DMS153 (cell line): ENCODE measurements at regions not wholly inside any gene's neighbourhood (a gene's known extent, or its start where the extent isn't known, plus 50 kb on each side); places are given as distances from the start of the nearest gene placed in this dataset.
"Not testable (repeated sequence)": the region's sequence is repeated elsewhere in the genome, so short reads cannot be mapped to it uniquely, and the experiment has no call there.

Source experiments
- DNase-seq: peaks from one replicate; lab custom pipeline; 2025; lab: John Stamatoyannopoulos, UW

DNA sequence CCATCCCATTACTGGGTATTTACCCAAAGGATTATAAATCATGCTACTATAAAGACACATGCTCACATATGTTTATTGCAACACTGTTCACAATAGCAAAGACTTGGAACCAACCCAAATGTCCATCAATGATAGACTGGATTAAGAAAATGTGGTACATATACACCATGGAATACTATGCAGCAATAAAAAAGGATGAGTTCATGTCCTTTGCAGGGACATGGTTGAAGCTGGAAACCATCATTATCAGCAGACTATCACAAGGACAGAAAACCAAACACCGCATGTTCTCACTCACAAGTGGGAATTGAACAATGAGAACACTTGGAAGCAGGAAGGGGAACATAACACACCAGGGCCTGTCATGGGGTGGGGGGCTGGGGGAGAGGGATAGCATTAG, 249.6 kb upstream of the RASGRP1 start:
- not testable (repeated sequence) for DNase-seq

DNA sequence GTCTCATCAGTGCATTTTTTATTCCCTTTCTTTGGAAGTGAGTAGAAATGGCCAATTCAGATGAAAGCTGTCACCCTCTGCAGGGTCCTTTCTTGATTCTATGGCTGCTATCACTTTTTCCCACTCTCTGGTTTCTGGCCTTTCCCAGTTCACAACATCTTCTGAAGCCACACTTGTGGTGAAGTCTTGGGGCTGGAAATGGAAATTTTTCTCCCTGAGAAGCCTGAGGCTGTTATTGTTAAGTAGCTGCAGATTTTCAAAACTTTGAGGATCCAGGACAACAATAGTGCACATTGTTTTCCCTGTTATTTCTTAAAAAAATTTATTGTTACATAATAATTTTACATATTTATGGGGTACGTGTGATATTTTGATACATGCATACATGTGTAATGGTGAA, 250.3 kb upstream of the RASGRP1 start:
- no peak for DNase-seq

DNA sequence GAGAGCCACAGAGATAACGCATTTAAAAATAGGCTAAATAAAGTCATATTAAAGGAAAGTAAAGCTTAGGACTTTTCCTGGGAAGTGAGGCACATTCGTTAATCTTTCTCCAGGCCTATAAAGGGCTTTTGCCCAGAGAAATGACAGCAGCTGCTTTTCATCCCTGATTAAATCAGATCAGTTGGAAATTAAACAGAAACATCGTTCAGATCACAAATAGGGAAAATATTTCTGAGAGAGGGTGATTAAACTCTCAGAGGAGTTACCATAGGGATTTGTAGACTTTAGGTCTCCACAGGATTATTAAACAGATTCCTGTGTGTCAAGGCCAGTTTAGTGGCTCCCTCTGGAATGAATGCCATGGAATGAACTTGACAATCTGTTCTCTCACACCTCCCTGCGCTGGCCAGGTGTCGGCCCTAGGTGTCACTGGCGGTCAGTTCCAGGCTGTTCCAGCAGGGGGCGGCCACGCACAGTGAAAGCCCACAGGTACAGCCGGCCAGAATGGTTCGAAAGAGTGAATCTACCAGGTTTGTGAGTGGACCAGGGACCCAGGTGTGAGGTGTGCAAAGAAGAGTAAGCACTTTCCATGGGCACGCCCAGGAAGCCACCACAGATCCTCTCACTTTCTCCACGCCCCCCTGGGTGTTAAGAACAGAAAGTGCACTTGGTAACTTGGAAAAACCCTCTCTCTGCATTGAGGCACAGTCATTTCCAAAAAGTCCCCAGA, 253.0 kb upstream of the RASGRP1 start:
- DNase-seq = peak; percentile 4

DNA sequence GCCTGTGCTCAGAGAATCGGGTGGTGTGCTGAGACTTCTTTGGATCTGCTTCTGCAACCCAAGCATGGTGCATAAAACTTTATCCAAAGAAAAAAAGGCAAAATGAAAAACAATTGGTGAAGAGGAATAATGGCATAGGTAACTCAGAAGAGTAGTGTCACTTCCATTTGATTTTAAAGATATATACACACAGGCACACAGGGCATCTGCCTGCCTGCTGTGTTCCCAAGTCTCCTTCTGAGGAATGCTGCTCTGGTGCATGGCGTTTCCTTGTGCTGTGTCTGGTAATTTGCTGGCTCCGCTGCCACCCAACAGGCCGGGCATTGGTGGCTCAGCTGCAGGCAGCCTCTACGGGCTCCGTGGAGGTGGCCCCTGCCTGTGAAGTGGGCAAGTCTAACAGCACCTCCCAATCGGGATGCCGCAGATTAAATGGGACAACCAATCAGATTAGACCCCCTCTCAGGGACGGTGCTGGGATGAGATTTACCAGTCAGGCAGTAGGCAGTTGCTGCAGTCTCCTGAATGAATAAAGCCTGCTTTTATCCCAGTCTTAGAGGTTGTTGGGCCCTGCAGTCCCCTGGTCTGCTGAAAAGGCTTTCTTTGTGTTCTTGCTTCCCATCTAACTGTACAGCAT, 253.7 kb upstream of the RASGRP1 start:
- DNase-seq = no peak

DNA sequence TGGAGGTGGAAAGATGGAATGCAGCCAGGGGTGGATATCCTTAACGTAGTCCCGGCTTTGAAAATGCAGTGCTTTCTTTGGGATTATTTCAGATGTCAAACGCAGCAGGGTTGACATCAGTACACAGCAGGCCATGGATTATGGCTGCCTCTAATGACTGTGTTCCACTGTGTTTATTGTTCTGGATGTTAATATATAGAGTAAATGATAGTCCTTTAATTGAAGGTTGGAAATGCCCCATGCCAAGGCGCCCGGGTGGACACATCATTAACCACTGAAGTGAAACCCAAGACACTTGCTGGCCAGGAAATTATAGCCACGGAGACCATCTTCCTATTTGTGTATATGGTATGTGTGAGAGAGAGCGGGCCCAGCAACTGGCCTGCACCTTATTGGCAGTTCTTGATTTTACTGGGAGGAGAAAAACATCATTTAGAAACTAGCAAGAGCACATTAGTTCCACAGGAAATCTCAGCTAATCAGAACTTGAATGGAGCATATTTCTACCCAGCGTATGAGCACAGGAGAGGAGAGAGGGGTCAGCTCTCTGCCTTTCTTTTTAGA, 254.9 kb upstream of the RASGRP1 start:
- DNase-seq = no peak

DNA sequence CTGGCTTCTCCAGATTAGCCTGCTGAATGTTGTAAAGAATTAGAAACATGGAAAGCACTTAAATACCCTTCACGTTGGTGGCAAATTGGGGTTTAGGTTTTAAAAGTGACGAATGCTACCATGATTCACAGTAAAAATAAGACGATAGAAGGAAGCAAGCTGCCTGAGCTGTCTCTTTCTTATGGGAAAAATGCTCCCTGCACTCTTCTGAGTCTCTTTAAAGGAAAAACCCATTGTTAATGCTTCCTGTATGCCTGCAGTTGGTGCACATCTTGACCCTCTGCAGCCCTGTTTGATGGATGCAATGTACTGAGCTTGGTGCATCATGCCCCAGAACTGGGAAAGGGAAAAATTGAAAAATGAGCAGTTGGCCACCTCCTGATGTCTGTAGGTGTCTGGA, 258.6 kb upstream of the RASGRP1 start:
- DNase-seq = no peak

DNA sequence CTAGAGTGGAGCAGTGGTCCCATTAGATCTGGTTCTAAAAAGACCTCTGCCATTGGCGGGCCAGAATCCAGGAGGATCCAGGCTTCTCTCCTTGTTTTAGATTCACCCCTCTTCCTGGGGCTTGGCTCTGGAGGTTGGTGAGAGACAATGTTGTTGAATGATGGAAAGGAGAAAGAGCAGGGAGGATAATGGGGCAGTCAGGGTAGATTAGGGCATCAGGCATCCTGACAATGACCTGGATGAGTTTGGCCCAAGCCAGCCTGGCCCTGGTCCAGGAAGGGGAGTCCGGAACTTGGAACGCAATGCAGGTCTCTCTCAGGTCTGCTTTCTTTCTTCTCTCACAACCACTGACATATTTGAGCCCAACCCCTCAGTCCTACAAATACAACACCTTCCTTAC, 260.1 kb upstream of the RASGRP1 start:
- no peak for DNase-seq

DNA sequence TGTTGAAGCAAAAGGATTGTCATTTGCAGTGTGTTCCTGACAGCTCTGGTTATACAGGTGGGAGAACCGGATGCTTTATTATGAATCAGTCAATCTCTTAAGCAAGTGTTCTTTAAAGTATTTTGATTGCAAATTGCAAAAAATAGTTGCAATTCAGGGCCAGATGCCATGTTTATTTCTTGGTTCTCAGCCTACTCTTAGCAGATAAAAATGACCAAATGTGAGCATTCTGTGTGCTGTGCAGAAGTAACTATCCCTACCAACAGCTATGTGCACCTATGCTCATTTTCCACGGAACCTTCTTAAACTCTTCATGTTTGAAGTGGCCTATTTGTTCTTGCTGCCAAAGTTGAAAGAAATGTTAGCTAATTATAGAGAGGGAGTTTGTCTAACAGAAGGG, 262.3 kb upstream of the RASGRP1 start:
- no peak for DNase-seq

DNA sequence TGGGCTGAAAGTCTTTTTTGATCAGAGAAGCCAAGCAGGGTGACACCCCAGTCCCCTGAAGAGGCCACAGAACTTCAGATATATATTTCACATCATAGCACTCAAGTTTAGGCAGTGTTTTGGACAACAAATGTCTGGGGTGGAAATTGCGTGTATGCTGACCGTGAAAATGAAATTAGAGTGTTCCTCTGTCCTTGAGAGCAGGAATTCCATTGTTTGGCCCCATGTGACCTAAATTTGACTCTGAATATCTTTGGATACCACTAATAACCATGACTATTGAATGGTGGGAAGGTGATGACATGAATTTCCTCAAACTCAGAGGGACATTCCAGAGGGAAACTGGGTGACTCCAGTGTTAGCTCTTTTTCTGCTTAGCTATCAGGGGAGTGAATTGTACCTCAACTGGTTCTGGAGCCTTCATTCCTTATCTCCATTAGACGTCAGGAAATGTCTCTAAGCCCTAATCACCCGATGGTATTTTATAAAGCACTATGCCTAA, 263.5 kb upstream of the RASGRP1 start:
- no peak for DNase-seq

DNA sequence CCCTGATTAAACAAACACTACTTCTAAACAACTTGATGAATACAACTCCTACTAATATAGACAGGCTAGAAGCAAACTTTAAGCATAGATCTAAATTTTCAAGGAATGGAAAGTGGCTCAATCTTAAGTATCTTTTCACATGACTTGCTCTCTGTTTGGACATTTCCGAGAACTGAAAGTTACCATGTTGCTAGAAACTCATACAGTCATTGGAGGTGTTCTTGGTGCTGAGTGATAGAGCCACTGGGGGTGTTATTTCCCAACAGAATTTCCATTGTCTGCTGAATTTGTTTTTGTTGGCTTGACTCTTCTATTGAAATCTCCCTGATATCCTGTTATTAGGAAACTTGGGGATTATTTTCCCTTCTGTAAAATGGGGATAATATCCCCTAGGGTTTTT, 264.5 kb upstream of the RASGRP1 start:
- no peak for DNase-seq

DNA sequence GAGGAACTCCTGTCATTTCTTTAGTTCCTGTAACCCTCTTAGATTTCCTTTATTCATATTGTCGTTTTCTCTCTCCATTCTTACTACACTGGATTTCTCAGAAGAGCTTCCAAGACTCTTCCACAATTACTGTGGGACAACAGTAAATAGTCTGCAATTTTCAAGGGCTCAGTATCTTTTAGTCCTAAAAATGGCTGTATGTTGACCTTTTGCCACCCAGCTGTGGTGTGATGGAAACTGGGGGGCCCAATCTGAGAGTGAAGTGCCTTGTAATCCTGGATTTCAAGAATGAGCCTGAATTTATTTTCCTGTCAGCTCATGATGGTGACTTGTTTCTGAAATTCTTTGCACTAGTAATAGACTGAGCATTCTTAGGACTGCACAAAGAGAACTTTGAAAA, 277.6 kb upstream of the RASGRP1 start:
- no peak for DNase-seq

DNA sequence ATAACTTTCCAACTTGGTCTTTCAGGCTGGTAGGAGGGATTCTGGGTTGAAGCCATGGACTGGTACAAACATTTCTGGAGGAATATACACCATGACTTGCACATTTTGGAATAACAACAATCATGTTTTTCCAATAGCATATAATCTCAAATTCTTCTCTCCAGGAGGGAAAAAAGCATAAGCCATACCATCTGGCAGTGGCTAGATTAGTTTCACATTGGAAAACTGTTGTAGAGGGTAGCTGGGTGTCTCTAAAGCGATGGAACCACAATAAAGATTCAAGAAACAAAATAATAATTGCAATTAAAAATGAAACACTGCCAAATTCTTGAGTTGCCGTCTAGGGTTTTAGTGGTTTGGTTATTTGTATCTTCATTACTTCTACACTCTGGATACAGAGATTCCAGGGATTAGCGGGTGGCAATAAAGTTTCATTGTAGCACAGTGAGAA, 278.5 kb upstream of the RASGRP1 start:
- DNase-seq = no peak

DNA sequence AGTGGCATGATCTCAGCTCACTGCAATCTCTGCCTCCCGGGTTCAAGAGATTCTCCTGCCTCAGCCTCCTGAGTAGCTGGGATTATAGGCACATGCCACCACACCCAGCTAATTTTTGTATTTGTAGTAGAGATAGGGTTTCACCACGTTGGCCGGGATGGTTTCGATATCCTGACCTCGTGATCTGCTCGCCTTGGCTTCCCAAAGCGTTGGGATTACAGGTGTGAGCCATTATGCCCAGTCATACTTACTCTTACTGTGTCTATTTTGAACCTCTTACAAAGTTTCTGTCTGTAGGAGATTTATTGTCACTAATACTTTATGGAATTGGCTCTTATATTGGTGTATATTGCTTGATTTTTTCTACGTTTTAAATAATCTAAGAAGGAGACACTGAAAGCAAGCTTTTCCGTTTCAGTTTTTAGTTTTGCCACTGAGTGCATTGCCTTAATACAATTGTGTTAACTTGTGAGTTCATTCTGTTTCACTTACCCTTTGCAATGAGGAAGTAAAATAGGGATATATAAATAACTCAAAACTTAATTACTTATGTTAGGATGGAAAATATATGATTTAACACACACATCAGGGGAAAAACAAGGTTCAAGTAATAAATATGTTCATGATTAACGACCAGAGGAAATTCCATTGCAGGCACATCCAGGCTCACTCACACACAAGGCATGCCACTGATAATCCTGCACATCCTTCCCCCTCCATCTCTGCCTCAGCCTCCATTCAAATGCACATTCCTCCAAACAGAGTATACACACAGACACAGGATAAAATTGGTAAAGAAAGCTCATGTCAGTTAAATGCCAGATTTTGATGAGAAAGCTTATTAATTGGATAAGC, 279.3 kb upstream of the RASGRP1 start:
- no peak for DNase-seq

DNA sequence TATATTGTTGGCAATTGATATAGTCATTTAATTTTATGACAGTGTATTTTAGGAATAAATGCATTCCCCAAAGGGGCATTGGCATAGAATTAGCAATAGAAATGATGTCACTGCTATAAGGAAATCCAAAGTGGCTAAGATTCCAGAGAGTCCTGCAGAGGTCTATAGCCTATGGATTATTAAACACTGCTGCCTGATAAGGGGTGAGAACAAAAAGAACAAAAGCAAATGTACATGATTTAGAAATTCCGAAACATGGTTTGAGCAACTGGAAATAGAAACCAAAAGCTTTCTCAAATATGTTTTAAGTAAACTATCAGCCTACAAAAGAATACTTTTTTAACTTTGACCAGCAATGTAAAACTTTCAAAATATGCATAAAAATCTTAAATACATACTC, 280.1 kb upstream of the RASGRP1 start:
- DNase-seq = no peak

DNA sequence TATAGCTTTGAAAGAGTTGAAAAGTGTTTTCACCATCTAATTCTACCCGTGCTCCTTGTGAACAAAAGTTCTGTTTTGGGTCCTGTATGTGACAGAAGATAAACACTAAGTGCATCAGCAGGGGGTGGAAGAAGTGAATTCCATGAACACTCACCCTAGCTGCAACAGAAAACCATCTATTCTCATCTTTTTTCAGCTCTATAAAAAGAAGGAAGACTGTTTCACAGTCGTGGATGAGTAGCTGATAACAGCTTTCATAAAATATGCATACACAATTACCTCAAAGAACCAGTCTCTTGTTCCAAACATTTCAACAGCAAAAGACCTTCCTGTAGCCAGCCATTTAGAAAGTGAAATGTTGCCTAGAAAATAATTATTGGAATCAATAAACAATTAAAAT, 281.7 kb upstream of the RASGRP1 start:
- DNase-seq = no peak

DNA sequence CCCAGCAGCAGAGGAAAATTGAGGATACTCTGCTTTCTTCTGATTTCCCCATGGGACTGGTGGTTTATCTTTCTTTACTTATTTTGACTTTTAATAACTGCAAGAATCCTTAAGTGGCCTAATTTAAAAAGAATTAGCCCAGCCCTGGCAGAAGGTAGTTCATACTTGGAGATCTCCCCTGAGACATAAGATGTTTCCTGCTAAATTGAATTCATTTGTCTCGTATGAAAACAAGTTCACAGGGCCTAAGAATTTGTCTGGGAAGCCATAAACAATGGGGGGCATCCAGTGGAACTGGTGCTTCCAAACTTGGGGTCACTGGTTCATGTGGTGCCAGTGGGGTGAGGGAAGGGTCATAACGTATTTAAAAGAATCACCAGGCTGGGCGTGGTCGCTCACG, 283.1 kb upstream of the RASGRP1 start:
- no peak for DNase-seq

DNA sequence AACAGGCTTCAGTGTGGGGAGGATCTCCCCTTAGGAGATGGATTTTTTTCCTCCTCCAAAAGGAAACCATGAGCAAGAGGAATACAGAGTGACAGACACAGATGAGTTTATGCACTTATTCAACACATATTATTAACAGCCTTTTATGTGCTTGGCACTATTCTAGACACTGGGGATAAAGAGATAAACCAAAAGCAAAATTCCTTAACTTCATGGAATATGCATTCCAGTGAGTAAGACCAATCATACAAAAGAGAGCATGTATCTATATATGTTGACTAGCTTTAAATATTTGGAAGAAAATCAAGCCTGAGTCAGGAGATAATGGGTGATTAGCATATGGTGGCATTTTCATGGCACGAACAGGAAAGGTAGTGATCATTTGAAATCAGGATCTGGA, 284.4 kb upstream of the RASGRP1 start:
- DNase-seq = no peak

DNA sequence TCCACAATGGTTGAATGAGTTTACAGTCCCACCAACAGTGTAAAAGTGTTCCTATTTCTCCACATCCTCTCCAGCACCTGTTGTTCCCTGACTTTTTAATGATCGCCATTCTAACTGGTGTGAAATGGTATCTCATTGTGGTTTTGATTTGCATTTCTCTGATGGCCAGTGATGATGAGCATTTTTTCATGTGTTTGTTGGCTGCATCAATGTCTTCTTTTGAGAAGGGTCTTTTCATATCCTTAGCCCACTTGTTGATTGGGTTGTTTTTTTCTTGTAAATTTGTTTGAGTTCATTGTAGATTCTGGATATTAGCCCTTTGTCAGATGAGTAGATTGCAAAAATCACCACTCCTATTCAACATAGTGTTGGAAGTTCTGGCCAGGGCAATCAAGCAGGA, 287.6 kb upstream of the RASGRP1 start:
- not testable (repeated sequence) for DNase-seq

DNA sequence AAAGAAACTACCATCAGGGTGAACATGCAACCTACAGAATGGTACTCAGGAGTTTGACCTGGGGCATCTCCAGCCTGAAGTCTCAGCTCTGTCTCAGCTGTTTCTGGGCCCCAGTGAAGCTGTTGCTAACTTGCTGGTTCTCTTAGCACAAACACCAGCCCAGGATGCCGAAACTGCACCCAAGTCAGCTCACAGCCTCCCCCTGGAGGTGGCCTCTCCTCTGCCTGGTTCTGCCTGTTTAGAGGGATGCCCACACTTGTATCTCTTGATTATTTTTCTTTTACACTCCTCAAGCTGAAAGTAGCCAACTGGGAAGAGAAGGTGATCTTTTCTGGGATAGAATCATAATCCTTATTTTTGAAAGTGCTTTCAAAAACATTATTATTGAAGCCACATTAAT, 289.0 kb upstream of the RASGRP1 start:
- DNase-seq = no peak

DNA sequence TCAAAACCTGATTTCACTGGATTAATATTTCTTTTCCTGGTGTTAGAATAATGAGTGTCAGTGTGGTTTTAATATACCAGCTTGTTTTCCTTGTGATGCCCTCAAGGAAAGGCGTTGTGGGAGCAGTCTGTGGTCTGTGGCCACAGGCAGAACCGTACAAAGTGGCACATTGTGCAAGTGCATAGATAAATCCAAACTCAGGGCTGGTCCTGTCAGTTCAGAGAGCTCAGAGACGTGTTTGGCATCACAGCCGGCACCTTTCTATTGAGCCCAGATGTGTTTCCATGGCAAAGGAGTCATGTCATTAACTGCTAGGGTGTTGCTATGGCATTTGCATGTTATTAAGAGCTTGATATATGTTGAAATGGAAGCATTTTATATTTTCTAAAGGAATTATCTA, 289.9 kb upstream of the RASGRP1 start:
- no peak for DNase-seq

DNA sequence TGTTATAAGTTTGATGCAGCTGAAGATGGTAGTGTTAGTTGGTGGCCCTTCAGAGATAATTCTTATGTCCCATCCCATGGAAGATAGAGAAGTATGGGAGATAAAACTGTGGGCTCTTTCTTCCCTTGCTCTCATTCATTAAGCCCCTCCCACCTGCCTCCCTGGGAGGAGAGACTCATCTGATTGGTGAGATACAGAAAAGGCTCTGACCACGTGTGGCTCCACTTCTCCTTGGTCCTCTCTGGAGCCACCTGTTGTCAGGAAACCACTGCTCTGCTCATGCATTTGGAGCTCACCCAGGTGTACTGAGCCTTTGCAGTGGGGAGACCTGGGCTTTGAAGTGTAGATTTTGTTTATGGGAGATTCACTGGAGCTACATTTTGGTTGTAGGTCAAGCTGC, 293.2 kb upstream of the RASGRP1 start:
- DNase-seq = no peak

DNA sequence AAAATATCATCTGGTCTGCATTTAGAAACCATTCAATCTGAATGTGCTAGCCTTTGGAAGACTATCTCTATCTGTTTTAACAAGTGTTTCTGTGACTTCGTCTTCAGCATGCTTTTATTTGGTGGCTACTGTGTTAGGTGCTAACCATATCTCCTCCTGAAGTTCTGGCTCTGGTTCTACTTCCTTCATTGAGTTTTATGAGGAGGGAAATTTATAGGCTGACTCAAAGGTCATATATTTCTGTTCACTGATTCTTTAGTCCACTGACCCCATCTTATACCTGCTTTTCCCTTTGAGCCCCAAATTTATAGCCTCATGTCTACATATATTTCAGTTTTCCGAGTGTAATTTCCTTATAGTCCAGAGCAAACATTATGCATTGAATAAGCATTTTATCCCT, 295.0 kb upstream of the RASGRP1 start:
- DNase-seq = no peak

DNA sequence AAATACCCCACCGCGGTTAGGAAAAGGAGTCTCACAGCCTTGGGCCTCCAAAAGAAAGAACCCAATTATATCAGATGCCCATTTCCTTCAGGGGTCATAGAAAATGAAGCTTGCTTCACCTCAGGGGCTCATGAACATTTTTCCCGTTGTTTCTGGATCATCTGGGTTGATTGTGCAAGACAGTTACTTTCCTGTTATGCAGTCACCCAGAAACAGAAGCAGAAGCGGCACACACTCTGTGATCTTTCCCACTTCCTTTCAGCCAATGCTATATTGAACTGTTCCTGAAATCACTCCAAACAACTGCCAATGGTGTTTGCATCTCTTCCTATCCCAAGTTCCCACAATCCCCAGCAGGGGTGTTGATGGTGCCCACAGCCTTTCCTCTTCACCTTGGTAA, 295.6 kb upstream of the RASGRP1 start:
- no peak for DNase-seq
